Suprapubic skin (tissue), 4 donors: ENCODE measurements at regions not wholly inside any gene's neighbourhood (a gene's known extent, or its start where the extent isn't known, plus 50 kb on each side); places are given as distances from the start of the nearest gene placed in this dataset.

Source experiments
- CTCF ChIP-seq, 2 donors: fragments of 200-600 bp in 1 of 2; fragments of 450-650 bp in 1 of 2; sonication (generic) in 1 of 2; IDR thresholded peaks; one replicate each; pipeline ENCODE4 v1.5.1; 2016 to 2019; ENCODE audit warnings: antibody characterized with exemption in 2 of 2, mild to moderate bottlenecking in 1 of 2, moderate library complexity in 1 of 2
- EP300 ChIP-seq: sonication (generic); formaldehyde crosslinking; IDR thresholded peaks from one replicate; pipeline ENCODE4 v1.6.1; 2017; ENCODE audit warnings: antibody characterized with exemption
- POLR2AphosphoS5 ChIP-seq, 3 donors: sonication (generic); formaldehyde crosslinking; IDR thresholded peaks; one replicate each; pipeline ENCODE4 v1.6.1; 2017; ENCODE audit warnings: antibody characterized with exemption in 3 of 3

GRCh38 chr3:164113371-164114332 is 964.6 kb downstream of the SI start:
- TF ChIP-seq POLR2AphosphoS5 (IDR thresholded peaks at IDR 0.05) (no peak), CTCF (IDR thresholded peaks at IDR 0.05) (no peak), EP300 (no peak)
